ENCODE measurements at regions not wholly inside any gene's neighbourhood (a gene's known extent, or its start where the extent isn't known, plus 50 kb on each side); places are given as distances from the start of the nearest gene placed in this dataset.

GRCh38 chr4:184941671-184942418, 76.4 kb upstream of the HELT start:
- DNase-seq (ENCODE audit: insufficient read length, low spot score): no peak
- no peak for FAIRE-seq

- no peak for DNase-seq (ENCODE audit: insufficient read length, low spot score)
- FAIRE-seq: no peak
Measured at GRCh38 chr4:184942444-184943425, 75.6 kb upstream of the HELT start.

GRCh38 chr4:184949020-184949419, 69.3 kb upstream of the HELT start:
- DNase-seq (ENCODE audit: insufficient read length, low spot score) (no peak), FAIRE-seq (no peak)

GRCh38 chr4:184950117-184950830, 68.0 kb upstream of the HELT start:
- no peak for FAIRE-seq
- DNase-seq (ENCODE audit: insufficient read length, low spot score): no peak

GRCh38 chr4:184950926-184951325, 67.4 kb upstream of the HELT start:
- FAIRE-seq (no peak), DNase-seq (ENCODE audit: insufficient read length, low spot score) (no peak)

- FAIRE-seq (no peak), DNase-seq (ENCODE audit: insufficient read length, low spot score) (no peak)
Measured at GRCh38 chr4:184951668-184952160, 66.6 kb upstream of the HELT start.

GRCh38 chr4:184952522-184952921, 65.8 kb upstream of the HELT start:
- FAIRE-seq (no peak), DNase-seq (ENCODE audit: insufficient read length, low spot score) (no peak)

- FAIRE-seq (no peak), DNase-seq (ENCODE audit: insufficient read length, low spot score) (no peak)
Measured at GRCh38 chr4:184953421-184953945, 64.8 kb upstream of the HELT start.

- no peak for FAIRE-seq
- DNase-seq (ENCODE audit: insufficient read length, low spot score): no peak
Measured at GRCh38 chr4:184953971-184954370, 64.3 kb upstream of the HELT start.

GRCh38 chr4:184954482-184954881, 63.8 kb upstream of the HELT start:
- DNase-seq (ENCODE audit: insufficient read length, low spot score) (no peak), FAIRE-seq (no peak)

GRCh38 chr4:184955116-184955515, 63.2 kb upstream of the HELT start:
- DNase-seq (ENCODE audit: insufficient read length, low spot score) (no peak), FAIRE-seq (no peak)

- peak; percentile 33 for DNase-seq (ENCODE audit: insufficient read length, low spot score)
- FAIRE-seq: no peak
Measured at GRCh38 chr4:184955636-184956035, 62.7 kb upstream of the HELT start.

GRCh38 chr4:184957446-184958115, 60.7 kb upstream of the HELT start:
- DNase-seq (ENCODE audit: insufficient read length, low spot score) (no peak), FAIRE-seq (no peak)

GRCh38 chr4:184958127-184958922, 60.0 kb upstream of the HELT start:
- FAIRE-seq (no peak), DNase-seq (ENCODE audit: insufficient read length, low spot score) (no peak)

- FAIRE-seq (no peak), DNase-seq (ENCODE audit: insufficient read length, low spot score) (no peak)
Measured at GRCh38 chr4:184958923-184959210, 59.4 kb upstream of the HELT start.

GRCh38 chr4:184959309-184959708, 59.0 kb upstream of the HELT start:
- DNase-seq (ENCODE audit: insufficient read length, low spot score) (no peak), FAIRE-seq (no peak)

GRCh38 chr4:184959786-184960185, 58.5 kb upstream of the HELT start:
- no peak for DNase-seq (ENCODE audit: insufficient read length, low spot score)

GRCh38 chr4:184960505-184960971, 57.8 kb upstream of the HELT start:
- DNase-seq (ENCODE audit: insufficient read length, low spot score) (no peak), FAIRE-seq (no peak)

More at GRCh38 chr4:184959786-184960185, 58.5 kb upstream of the HELT start:
- FAIRE-seq: no peak

- no peak for FAIRE-seq
- DNase-seq (ENCODE audit: insufficient read length, low spot score): no peak
Measured at GRCh38 chr4:184961660-184962059, 56.6 kb upstream of the HELT start.
